ENCODE measurements at regions not wholly inside any gene's neighbourhood (a gene's known extent, or its start where the extent isn't known, plus 50 kb on each side); places are given as distances from the start of the nearest gene placed in this dataset.

- no peak overlapping the region for H3K27ac ChIP-seq (ENCODE audit: poor library complexity, severe bottlenecking)
- no peaks in the 10 kb centered on the region for H3K4me1 ChIP-seq (ENCODE audit: insufficient read depth, poor library complexity, severe bottlenecking)
- TF ChIP-seq CTCF (IDR thresholded peaks at IDR 0.05; ENCODE audit: poor library complexity, severe bottlenecking), result no peak
- no peaks in the 10 kb centered on the region for H3K27me3 ChIP-seq (ENCODE audit: insufficient read depth, poor library complexity, severe bottlenecking)
- H3K9me3 ChIP-seq (ENCODE audit: severe bottlenecking), result no peaks in the 10 kb centered on the region
- no peak for ATAC-seq (ENCODE audit: low read depth)
- no peak overlapping the region for H3K4me3 ChIP-seq (ENCODE audit: severe bottlenecking)
- DNase-seq (ENCODE audit: low spot score), result no peak
- H3K36me3 ChIP-seq (ENCODE audit: low read depth), result no peaks in the 10 kb centered on the region
These were observed 640.7 kb upstream of the MKI67 start for GRCh38 chr10:128766915-128767314.

- Histone ChIP-seq H3K36me3 (ENCODE audit: low read depth) (no peaks in the 10 kb centered on the region), H3K4me1 (ENCODE audit: insufficient read depth, poor library complexity, severe bottlenecking) (no peaks in the 10 kb centered on the region), H3K27me3 (ENCODE audit: insufficient read depth, poor library complexity, severe bottlenecking) (no peaks in the 10 kb centered on the region), H3K9me3 (ENCODE audit: severe bottlenecking) (no peaks in the 10 kb centered on the region), H3K4me3 (ENCODE audit: severe bottlenecking) (no peak overlapping the region), H3K27ac (ENCODE audit: poor library complexity, severe bottlenecking) (no peak overlapping the region)
- TF ChIP-seq CTCF (IDR thresholded peaks at IDR 0.05; ENCODE audit: poor library complexity, severe bottlenecking), result no peak
- ATAC-seq (ENCODE audit: low read depth) (no peak), DNase-seq (ENCODE audit: low spot score) (no peak)
These were observed 648.8 kb upstream of the MKI67 start for GRCh38 chr10:128774979-128775378.

GRCh38 chr10:128775743-128776142 lies 649.5 kb upstream of the MKI67 start:
- TF ChIP-seq CTCF (IDR thresholded peaks at IDR 0.05; ENCODE audit: poor library complexity, severe bottlenecking), result no peak
- Histone ChIP-seq H3K27me3 (ENCODE audit: insufficient read depth, poor library complexity, severe bottlenecking) (no peaks in the 10 kb centered on the region), H3K4me1 (ENCODE audit: insufficient read depth, poor library complexity, severe bottlenecking) (no peaks in the 10 kb centered on the region), H3K36me3 (ENCODE audit: low read depth) (no peaks in the 10 kb centered on the region), H3K27ac (ENCODE audit: poor library complexity, severe bottlenecking) (no peak overlapping the region), H3K4me3 (ENCODE audit: severe bottlenecking) (no peak overlapping the region), H3K9me3 (ENCODE audit: severe bottlenecking) (no peaks in the 10 kb centered on the region)
- no peak for DNase-seq (ENCODE audit: low spot score)
- ATAC-seq (ENCODE audit: low read depth), result no peak

GRCh38 chr10:128776673-128777252 lies 650.5 kb upstream of the MKI67 start:
- Histone ChIP-seq H3K4me3 (ENCODE audit: severe bottlenecking) (no peak overlapping the region), H3K36me3 (ENCODE audit: low read depth) (no peaks in the 10 kb centered on the region), H3K4me1 (ENCODE audit: insufficient read depth, poor library complexity, severe bottlenecking) (no peaks in the 10 kb centered on the region), H3K27me3 (ENCODE audit: insufficient read depth, poor library complexity, severe bottlenecking) (no peaks in the 10 kb centered on the region), H3K9me3 (ENCODE audit: severe bottlenecking) (no peaks in the 10 kb centered on the region), H3K27ac (ENCODE audit: poor library complexity, severe bottlenecking) (no peak overlapping the region)
- ATAC-seq (ENCODE audit: low read depth), result no peak
- no peak for TF ChIP-seq CTCF (IDR thresholded peaks at IDR 0.05; ENCODE audit: poor library complexity, severe bottlenecking)
- no peak for DNase-seq (ENCODE audit: low spot score)

GRCh38 chr10:128777342-128777741 lies 651.1 kb upstream of the MKI67 start:
- Histone ChIP-seq H3K36me3 (ENCODE audit: low read depth) (no peaks in the 10 kb centered on the region), H3K4me3 (ENCODE audit: severe bottlenecking) (no peak overlapping the region), H3K9me3 (ENCODE audit: severe bottlenecking) (no peaks in the 10 kb centered on the region), H3K27me3 (ENCODE audit: insufficient read depth, poor library complexity, severe bottlenecking) (no peaks in the 10 kb centered on the region), H3K4me1 (ENCODE audit: insufficient read depth, poor library complexity, severe bottlenecking) (no peaks in the 10 kb centered on the region), H3K27ac (ENCODE audit: poor library complexity, severe bottlenecking) (no peak overlapping the region)
- DNase-seq (ENCODE audit: low spot score) (no peak), ATAC-seq (ENCODE audit: low read depth) (no peak)
- TF ChIP-seq CTCF (IDR thresholded peaks at IDR 0.05; ENCODE audit: poor library complexity, severe bottlenecking), result no peak

Data from RWPE2 (cell line).